IPS DF 19.7 (cell line): ENCODE measurements at regions not wholly inside any gene's neighbourhood (a gene's known extent, or its start where the extent isn't known, plus 50 kb on each side); places are given as distances from the start of the nearest gene placed in this dataset.
"Not testable (repeated sequence)": the region's sequence is repeated elsewhere in the genome, so short reads cannot be mapped to it uniquely, and the experiment has no call there.

Experiments used
- DNase-seq: peaks from one replicate; pipeline ENCODE4 v3.0.0-alpha.2; 2013; ENCODE audit warnings: low read depth, low spot score

GRCh38 chr13:65508338-65508737, 1721.8 kb downstream of the PCDH9 start:
- DNase-seq: no peak

- DNase-seq: no peak
Observed at GRCh38 chr13:65505941-65506340, 1724.2 kb downstream of the PCDH9 start.

GRCh38 chr13:65504213-65504612, 1725.9 kb downstream of the PCDH9 start:
- DNase-seq: no peak

GRCh38 chr13:65500481-65500880, 1729.7 kb downstream of the PCDH9 start:
- no peak for DNase-seq

GRCh38 chr13:65499256-65499655, 1730.9 kb downstream of the PCDH9 start:
- no peak for DNase-seq

GRCh38 chr13:65497265-65497664, 1732.9 kb downstream of the PCDH9 start:
- DNase-seq: no peak

GRCh38 chr13:65490725-65491124, 1739.4 kb downstream of the PCDH9 start:
- DNase-seq: not testable (repeated sequence)

- DNase-seq: no peak
Observed at GRCh38 chr13:65488606-65489005, 1741.5 kb downstream of the PCDH9 start.

GRCh38 chr13:65479692-65480091, 1750.4 kb downstream of the PCDH9 start:
- no peak for DNase-seq

- DNase-seq: no peak
Observed at GRCh38 chr13:65473196-65473595, 1756.9 kb downstream of the PCDH9 start.

GRCh38 chr13:65472336-65472735, 1757.8 kb downstream of the PCDH9 start:
- DNase-seq: no peak

GRCh38 chr13:65470781-65471180, 1759.4 kb downstream of the PCDH9 start:
- no peak for DNase-seq

- DNase-seq: no peak
Observed at GRCh38 chr13:65468628-65469027, 1761.5 kb downstream of the PCDH9 start.

- no peak for DNase-seq
Observed at GRCh38 chr13:65461590-65461989, 1768.5 kb downstream of the PCDH9 start.

GRCh38 chr13:65460136-65460535, 1770.0 kb downstream of the PCDH9 start:
- no peak for DNase-seq

- DNase-seq: no peak
Observed at GRCh38 chr13:65456150-65456912, 1773.8 kb downstream of the PCDH9 start.

- no peak for DNase-seq
Observed at GRCh38 chr13:65454403-65454802, 1775.7 kb downstream of the PCDH9 start.

- DNase-seq: no peak
Observed at GRCh38 chr13:65453982-65454381, 1776.2 kb downstream of the PCDH9 start.

- no peak for DNase-seq
Observed at GRCh38 chr13:65445340-65445739, 1784.8 kb downstream of the PCDH9 start.

- no peak for DNase-seq
Observed at GRCh38 chr13:65435590-65435989, 1794.5 kb downstream of the PCDH9 start.

GRCh38 chr13:65417953-65418352, 1812.2 kb downstream of the PCDH9 start:
- no peak for DNase-seq

- DNase-seq: no peak
Observed at GRCh38 chr13:65416784-65417183, 1813.4 kb downstream of the PCDH9 start.

GRCh38 chr13:65414187-65414586, 1815.9 kb downstream of the PCDH9 start:
- no peak for DNase-seq

GRCh38 chr13:65411521-65411920, 1818.6 kb downstream of the PCDH9 start:
- no peak for DNase-seq
